Spleen (tissue), 11 donors: ENCODE measurements at regions not wholly inside any gene's neighbourhood (a gene's known extent, or its start where the extent isn't known, plus 50 kb on each side); places are given as distances from the start of the nearest gene placed in this dataset.

ENCODE experiments used
- DNase-seq: peaks from one replicate; pipeline ENCODE4 v3.0.0-alpha.2; 2020
- H3K27ac ChIP-seq, 8 donors: fragments of 200-600 bp; sonication (generic) in 7 of 8; 1 replicate in 4 of 8; 2 replicates in 4 of 8; pipeline versions ENCODE4 v1.5.0 to v1.8.0; 2016 to 2021; ENCODE audit warnings: inconsistent platforms in 4 of 8, mild to moderate bottlenecking in 4 of 8, moderate library complexity in 1 of 8
- H3K27me3 ChIP-seq, 7 donors: fragments of 200-600 bp; sonication (generic) in 6 of 7; replicated peaks in 1 of 7; 1 replicate in 4 of 7; 2 replicates in 3 of 7; pipeline versions ENCODE4 v1.5.0 to v1.8.0; 2016 to 2021; ENCODE audit warnings: inconsistent platforms in 3 of 7, mild to moderate bottlenecking in 1 of 7
- H3K36me3 ChIP-seq, 6 donors: fragments of 200-600 bp; sonication (generic) in 5 of 6; 1 replicate in 4 of 6; 2 replicates in 2 of 6; pipeline versions ENCODE4 v1.5.0 to v1.8.0; 2016 to 2021; ENCODE audit warnings: inconsistent platforms in 2 of 6
- H3K4me1 ChIP-seq, 6 donors: fragments of 200-600 bp; sonication (generic) in 5 of 6; 1 replicate in 3 of 6; 2 replicates in 3 of 6; pipeline versions ENCODE4 v1.5.0 to v1.8.0; 2016 to 2021; ENCODE audit warnings: inconsistent platforms in 3 of 6
- H3K4me3 ChIP-seq, 8 donors: fragments of 200-600 bp; sonication (generic) in 7 of 8; 1 replicate in 4 of 8; 2 replicates in 4 of 8; pipeline versions ENCODE4 v1.5.0 to v1.8.0; 2016 to 2021; ENCODE audit warnings: inconsistent platforms in 4 of 8, mild to moderate bottlenecking in 4 of 8, moderate library complexity in 2 of 8
- H3K9me3 ChIP-seq, 8 donors: fragments of 200-600 bp; sonication (generic) in 7 of 8; 1 replicate in 4 of 8; 2 replicates in 4 of 8; pipeline versions ENCODE4 v1.5.0 to v1.8.0; 2016 to 2021; ENCODE audit warnings: inconsistent platforms in 4 of 8
- CTCF ChIP-seq, 11 experiments: fragments of 200-600 bp in 7 of 11; fragments of 450-650 bp in 4 of 11; sonication (generic) in 4 of 11; IDR thresholded peaks in 8 of 11; conservative IDR thresholded peaks in 3 of 11; 1 replicate in 7 of 11; 2 replicates in 4 of 11; pipeline versions ENCODE4 v1.4.0 to v1.8.0; 2016 to 2021; ENCODE audit warnings: antibody characterized with exemption in 11 of 11, inconsistent platforms in 4 of 11, mild to moderate bottlenecking in 1 of 11
- POLR2A ChIP-seq, 3 donors: fragments of 450-650 bp; IDR thresholded peaks; one replicate each; pipeline ENCODE4 v1.5.1; 2017; ENCODE audit warnings: antibody characterized with exemption in 3 of 3, mild to moderate bottlenecking in 1 of 3
- POLR2AphosphoS5 ChIP-seq, 3 donors: sonication (generic); formaldehyde crosslinking; IDR thresholded peaks; one replicate each; pipeline ENCODE4 v1.5.1; 2017; ENCODE audit warnings: antibody characterized with exemption in 3 of 3
- WGBS, 5 donors: extraction: QIAGEN DNeasy Blood & Tissue Kit in 3 of 5; methylation state at CpG; one replicate each; pipeline versions ENCODE4 v1.1.5 to v1.1.7; 2013 to 2018; 5-methylcytosine and 5-hydroxymethylcytosine counted together
- intact Hi-C: fragments of 100-400 bp; cut with DNase I; formaldehyde crosslinking; loops from one replicate; pipeline ENCODE4 v1.15.0; 2023; ENCODE audit warnings: low total_unique reads
- donor health status: healthy with polysubstance abuse.
- donor health status: DM: no; HTN: no; CAD: no; lungs with moderate emphysema.
- donor health status: DM: no; HTN: no; CAD: no.
- donor health status: Bipolar disorder and iron deficiency.
- donor health status: healthy.
- donor health status: DM: no; HTN: no; CAD: no.
- donor health status: DM: yes; HTN: yes; CAD: no.

GRCh38 chr5:126365446-126366198 lies 57.6 kb upstream of the GRAMD2B start:
- no peak for TF ChIP-seq CTCF (IDR thresholded peaks at IDR 0.05 in 8 of 11, conservative IDR thresholded peaks at IDR 0.05 in 3 of 11)
- TF ChIP-seq POLR2A (IDR thresholded peaks at IDR 0.05), result no peak
- no peak for TF ChIP-seq POLR2AphosphoS5 (IDR thresholded peaks at IDR 0.05)
- H3K27me3 ChIP-seq, result no peaks in the 10 kb centered on the region
- H3K4me3 ChIP-seq, result no peak overlapping the region
- no peaks in the 10 kb centered on the region for H3K9me3 ChIP-seq
- H3K27ac ChIP-seq, result no peak overlapping the region
- no peak for DNase-seq
- no peaks in the 10 kb centered on the region for H3K4me1 ChIP-seq
- 83 to 93% (median 90%) methylated on average over 5 of the region's 5 CpGs for WGBS, 5 donors
- intact Hi-C loops, result no loop called here
- H3K36me3 ChIP-seq, result no peaks in the 10 kb centered on the region

GRCh38 chr5:126366199-126366560 lies 57.0 kb upstream of the GRAMD2B start:
- H3K4me1 ChIP-seq, result no peaks in the 10 kb centered on the region
- H3K9me3 ChIP-seq, result no peaks in the 10 kb centered on the region
- no peak overlapping the region for H3K27ac ChIP-seq
- no peak overlapping the region for H3K4me3 ChIP-seq
- no peaks in the 10 kb centered on the region for H3K27me3 ChIP-seq
- 71 to 90% (median 80%) methylated on average over 1 of the region's 1 CpG for WGBS, 5 donors
- no peak for TF ChIP-seq POLR2A (IDR thresholded peaks at IDR 0.05)
- no peak for TF ChIP-seq CTCF (IDR thresholded peaks at IDR 0.05 in 8 of 11, conservative IDR thresholded peaks at IDR 0.05 in 3 of 11)
- TF ChIP-seq POLR2AphosphoS5 (IDR thresholded peaks at IDR 0.05), result no peak
- DNase-seq, result no peak
- H3K36me3 ChIP-seq, result no peaks in the 10 kb centered on the region
- intact Hi-C loops, result no loop called here

- Histone ChIP-seq H3K9me3 (no peaks in the 10 kb centered on the region), H3K27ac (no peak overlapping the region), H3K4me3 (no peak overlapping the region), H3K4me1 (no peaks in the 10 kb centered on the region), H3K27me3 (no peaks in the 10 kb centered on the region), H3K36me3 (no peaks in the 10 kb centered on the region)
- 74 to 88% (median 77%) methylated on average over 2 of the region's 2 CpGs for WGBS, 5 donors
- DNase-seq, result no peak
- intact Hi-C loops, result no loop called here
- TF ChIP-seq POLR2AphosphoS5 (IDR thresholded peaks at IDR 0.05) (no peak), CTCF (IDR thresholded peaks at IDR 0.05 in 8 of 11, conservative IDR thresholded peaks at IDR 0.05 in 3 of 11) (no peak), POLR2A (IDR thresholded peaks at IDR 0.05) (no peak)
These were observed 54.9 kb upstream of the GRAMD2B start for GRCh38 chr5:126368239-126368812.

- no peak for TF ChIP-seq CTCF (IDR thresholded peaks at IDR 0.05 in 8 of 11, conservative IDR thresholded peaks at IDR 0.05 in 3 of 11)
- no peak for TF ChIP-seq POLR2A (IDR thresholded peaks at IDR 0.05)
- TF ChIP-seq POLR2AphosphoS5 (IDR thresholded peaks at IDR 0.05), result no peak
- intact Hi-C loops, result no loop called here
These were observed 54.1 kb upstream of the GRAMD2B start for GRCh38 chr5:126369083-126369482.

More at GRCh38 chr5:126369083-126369482, 54.1 kb upstream of the GRAMD2B start:
- Histone ChIP-seq H3K36me3 (no peaks in the 10 kb centered on the region), H3K4me3 (no peak overlapping the region), H3K27me3 (no peaks in the 10 kb centered on the region), H3K27ac (no peak overlapping the region), H3K9me3 (no peaks in the 10 kb centered on the region), H3K4me1 (peaks cover 0 to 4% (median 0%) of the 10 kb centered on the region in 6 donors)
- WGBS, 5 donors, result 90 to 94% (median 93%) methylated on average over 2 of the region's 2 CpGs
- DNase-seq, result no peak
